Fibroblast of lung (primary cell): ENCODE measurements at regions not wholly inside any gene's neighbourhood (a gene's known extent, or its start where the extent isn't known, plus 50 kb on each side); places are given as distances from the start of the nearest gene placed in this dataset.
A peak's percentile ranks its signal among the peaks of the same experiment; 100 is the strongest.
"Not testable (repeated sequence)": the region's sequence is repeated elsewhere in the genome, so short reads cannot be mapped to it uniquely, and the experiment has no call there.

Experiments used
- DNase-seq, 2 donors: peaks; one replicate each; pipeline versions ENCODE4 v3.0.0 to v3.0.0-alpha.2; 2010; ENCODE audit warnings: low read depth in 2 of 2
- H2AFZ ChIP-seq: 2 replicates; pipeline ENCODE4 v1.5.1; 2012; ENCODE audit warnings: low read length, control low read depth, inconsistent platforms
- H3K27ac ChIP-seq: 2 replicates; pipeline ENCODE4 v1.5.1; 2011; ENCODE audit warnings: low read length, control low read depth; ENCODE audit not compliant: insufficient read depth
- H3K27me3 ChIP-seq: 2 replicates; pipeline ENCODE4 v1.5.1; 2011; ENCODE audit warnings: mild to moderate bottlenecking, low read length; ENCODE audit not compliant: control insufficient read depth, insufficient read depth
- H3K36me3 ChIP-seq: 2 replicates; pipeline ENCODE4 v1.5.1; 2011; ENCODE audit warnings: low read length; ENCODE audit not compliant: control insufficient read depth, insufficient read depth
- H3K4me1 ChIP-seq: 2 replicates; pipeline ENCODE4 v1.5.1; 2011; ENCODE audit warnings: low read length; ENCODE audit not compliant: control insufficient read depth, insufficient read depth; ENCODE audit errors: extremely low read depth
- H3K4me2 ChIP-seq: 2 replicates; pipeline ENCODE4 v1.5.1; 2011; ENCODE audit warnings: low read length, control low read depth; ENCODE audit not compliant: insufficient read depth; ENCODE audit errors: extremely low read depth
- H3K4me3 ChIP-seq, 4 experiments: fragments of 200-600 bp in 1 of 4; sonication (generic) in 1 of 4; replicated peaks in 1 of 4; 2 replicates each; pipeline ENCODE4 v1.5.1; 2011 to 2016; ENCODE audit warnings: low read length in 4 of 4, low read depth in 3 of 4, mild to moderate bottlenecking in 3 of 4, control low read depth in 2 of 4, inconsistent platforms in 1 of 4, mixed read lengths in 1 of 4; ENCODE audit not compliant: insufficient read depth in 1 of 4; ENCODE audit errors: control extremely low read depth in 1 of 4
- H3K79me2 ChIP-seq: 2 replicates; pipeline ENCODE4 v1.5.1; 2012; ENCODE audit warnings: mild to moderate bottlenecking, low read length, inconsistent platforms; ENCODE audit not compliant: control insufficient read depth, insufficient read depth
- H3K9ac ChIP-seq: 2 replicates; pipeline ENCODE4 v1.5.1; 2011; ENCODE audit warnings: mild to moderate bottlenecking, low read length, control low read depth; ENCODE audit not compliant: insufficient read depth
- H3K9me3 ChIP-seq: 2 replicates; pipeline ENCODE4 v1.5.1; 2012; ENCODE audit warnings: low read depth, low read length; ENCODE audit not compliant: control insufficient read depth, insufficient read depth
- H4K20me1 ChIP-seq: 2 replicates; pipeline ENCODE4 v1.5.1; 2011; ENCODE audit warnings: low read length; ENCODE audit not compliant: control insufficient read depth, insufficient read depth; ENCODE audit errors: extremely low read depth

- not testable (repeated sequence) for H3K9me3 ChIP-seq, H3K27ac ChIP-seq, H2AFZ ChIP-seq, H3K36me3 ChIP-seq, H3K4me1 ChIP-seq, DNase-seq, H3K4me2 ChIP-seq, H3K79me2 ChIP-seq, H3K4me3 ChIP-seq, H3K9ac ChIP-seq, H4K20me1 ChIP-seq, H3K27me3 ChIP-seq
Measured at GRCh38 chr10:47711428-47711827, 52.0 kb downstream of the SYT15B start.

GRCh38 chr10:47710443-47710842 is 52.9 kb downstream of the SYT15B start:
- not testable (repeated sequence) for H2AFZ ChIP-seq, H4K20me1 ChIP-seq, H3K9ac ChIP-seq, H3K36me3 ChIP-seq, H3K27me3 ChIP-seq, H3K4me2 ChIP-seq, H3K9me3 ChIP-seq, H3K79me2 ChIP-seq, H3K4me3 ChIP-seq, H3K4me1 ChIP-seq, DNase-seq, H3K27ac ChIP-seq

- H3K4me2 ChIP-seq, H3K9ac ChIP-seq, H3K79me2 ChIP-seq: not testable (repeated sequence)
Measured at GRCh38 chr10:47705698-47706414, 57.5 kb downstream of the SYT15B start.

GRCh38 chr10:47701285-47701684 is 62.1 kb downstream of the SYT15B start:
- H2AFZ ChIP-seq, H3K9ac ChIP-seq, H3K4me3 ChIP-seq, H3K4me1 ChIP-seq, H4K20me1 ChIP-seq, H3K79me2 ChIP-seq, H3K4me2 ChIP-seq, H3K27me3 ChIP-seq, H3K9me3 ChIP-seq, H3K36me3 ChIP-seq, H3K27ac ChIP-seq: not testable (repeated sequence)
- peak in 1 of 2 donors; percentile 84 for DNase-seq

More at GRCh38 chr10:47705698-47706414, 57.5 kb downstream of the SYT15B start:
- not testable (repeated sequence) for H4K20me1 ChIP-seq, H3K4me1 ChIP-seq, H3K27ac ChIP-seq, H2AFZ ChIP-seq, H3K27me3 ChIP-seq, H3K36me3 ChIP-seq, H3K9me3 ChIP-seq
- DNase-seq: peak in 1 of 2 donors; percentile 34
- peak overlapping the region in 2 of 4 experiments; percentile 48 to 54 for H3K4me3 ChIP-seq

GRCh38 chr10:47699854-47700253 is 63.5 kb downstream of the SYT15B start:
- not testable (repeated sequence) for H3K4me2 ChIP-seq, H3K27me3 ChIP-seq, H3K4me3 ChIP-seq, H3K9me3 ChIP-seq, H2AFZ ChIP-seq, H3K27ac ChIP-seq, H4K20me1 ChIP-seq, H3K36me3 ChIP-seq, H3K79me2 ChIP-seq, H3K4me1 ChIP-seq, H3K9ac ChIP-seq
- peak; percentile 36 to 42 for DNase-seq

- not testable (repeated sequence) for H3K27ac ChIP-seq, H3K9ac ChIP-seq, H3K27me3 ChIP-seq, H3K79me2 ChIP-seq, H3K4me3 ChIP-seq, H3K9me3 ChIP-seq, H4K20me1 ChIP-seq, H3K4me1 ChIP-seq, H2AFZ ChIP-seq, H3K4me2 ChIP-seq, H3K36me3 ChIP-seq, DNase-seq
Measured at GRCh38 chr10:47696170-47696569, 67.2 kb downstream of the SYT15B start.

- not testable (repeated sequence) for H3K27me3 ChIP-seq
Measured at GRCh38 chr10:47695149-47695548, 68.2 kb downstream of the SYT15B start.

More at GRCh38 chr10:47695149-47695548, 68.2 kb downstream of the SYT15B start:
- not testable (repeated sequence) for H2AFZ ChIP-seq, H3K9me3 ChIP-seq, DNase-seq, H3K9ac ChIP-seq, H3K79me2 ChIP-seq, H3K4me1 ChIP-seq, H3K4me2 ChIP-seq, H3K4me3 ChIP-seq, H3K36me3 ChIP-seq, H3K27ac ChIP-seq, H4K20me1 ChIP-seq
